Chondrocyte (in vitro differentiated cells): ENCODE measurements at regions not wholly inside any gene's neighbourhood (a gene's known extent, or its start where the extent isn't known, plus 50 kb on each side); places are given as distances from the start of the nearest gene placed in this dataset.

Experiments used
- DNase-seq: peaks from one replicate; pipeline ENCODE4 v3.0.0; 2021; ENCODE audit warnings: mixed read lengths, low spot score
- H3K27ac Mint-ChIP-seq: one replicate; pipeline ENCODE4 v1.8.0; 2021; ENCODE audit warnings: mild to moderate bottlenecking, moderate library complexity, mixed read lengths; ENCODE audit not compliant: unreplicated experiment
- H3K27me3 Mint-ChIP-seq: 2 replicates; pipeline ENCODE4 v1.8.0; 2021; ENCODE audit warnings: low read depth, mixed read lengths
- H3K36me3 Mint-ChIP-seq: 2 replicates; pipeline ENCODE4 v1.8.0; 2021; ENCODE audit warnings: low read depth, mixed read lengths
- H3K4me1 Mint-ChIP-seq: 2 replicates; pipeline ENCODE4 v1.8.0; 2021; ENCODE audit warnings: low read depth, mild to moderate bottlenecking, mixed read lengths
- H3K4me3 Mint-ChIP-seq: one replicate; pipeline ENCODE4 v1.8.0; 2021; ENCODE audit warnings: mild to moderate bottlenecking, moderate library complexity, mixed read lengths; ENCODE audit not compliant: unreplicated experiment
- H3K9me3 Mint-ChIP-seq: 2 replicates; pipeline ENCODE4 v1.8.0; 2021; ENCODE audit warnings: low read depth, mixed read lengths
- CTCF ChIP-seq: fragments of 200-600 bp; sonication (generic); IDR thresholded peaks from 2 replicates; pipeline ENCODE4 v1.5.0; 2021; ENCODE audit warnings: antibody characterized with exemption, mild to moderate bottlenecking, moderate library complexity

GRCh38 chr6:22468256-22468965, 101.0 kb upstream of the HDGFL1 start:
- Mint-ChIP-seq H3K36me3 (peaks cover 4% of the 10 kb centered on the region), H3K27me3 (no peaks in the 10 kb centered on the region), H3K9me3 (peaks cover 3% of the 10 kb centered on the region), H3K27ac (peak overlapping the region; percentile 68), H3K4me3 (no peak overlapping the region), H3K4me1 (peaks cover 38% of the 10 kb centered on the region)
- TF ChIP-seq CTCF: no peak
- DNase-seq: no peak

- Mint-ChIP-seq H3K27me3 (no peaks in the 10 kb centered on the region), H3K27ac (peak overlapping the region; percentile 47), H3K36me3 (no peaks in the 10 kb centered on the region)
Measured at GRCh38 chr6:22470454-22471131, 98.8 kb upstream of the HDGFL1 start.

GRCh38 chr6:22471132-22471690, 98.2 kb upstream of the HDGFL1 start:
- Mint-ChIP-seq H3K27ac (peak overlapping the region; percentile 47), H3K27me3 (no peaks in the 10 kb centered on the region)

More at GRCh38 chr6:22470454-22471131, 98.8 kb upstream of the HDGFL1 start:
- no peak for TF ChIP-seq CTCF
- no peak for DNase-seq
- H3K4me3 Mint-ChIP-seq: no peak overlapping the region
- H3K4me1 Mint-ChIP-seq: peaks cover 38% of the 10 kb centered on the region
- no peaks in the 10 kb centered on the region for H3K9me3 Mint-ChIP-seq

GRCh38 chr6:22471746-22472145, 97.6 kb upstream of the HDGFL1 start:
- H3K27ac Mint-ChIP-seq: peak overlapping the region; percentile 58
- no peaks in the 10 kb centered on the region for H3K27me3 Mint-ChIP-seq
- no peak for DNase-seq
- no peaks in the 10 kb centered on the region for H3K9me3 Mint-ChIP-seq
- H3K4me1 Mint-ChIP-seq: peaks cover 43% of the 10 kb centered on the region
- H3K4me3 Mint-ChIP-seq: no peak overlapping the region
- TF ChIP-seq CTCF: no peak
- no peaks in the 10 kb centered on the region for H3K36me3 Mint-ChIP-seq

More at GRCh38 chr6:22471132-22471690, 98.2 kb upstream of the HDGFL1 start:
- peak; percentile 69 for TF ChIP-seq CTCF
- Mint-ChIP-seq H3K4me1 (peaks cover 38% of the 10 kb centered on the region), H3K9me3 (no peaks in the 10 kb centered on the region), H3K36me3 (no peaks in the 10 kb centered on the region), H3K4me3 (no peak overlapping the region)
- DNase-seq: no peak

GRCh38 chr6:22473991-22474682, 95.2 kb upstream of the HDGFL1 start:
- H3K4me3 Mint-ChIP-seq: no peak overlapping the region
- H3K27me3 Mint-ChIP-seq: no peaks in the 10 kb centered on the region
- H3K36me3 Mint-ChIP-seq: no peaks in the 10 kb centered on the region
- no peaks in the 10 kb centered on the region for H3K9me3 Mint-ChIP-seq
- TF ChIP-seq CTCF: no peak
- no peak for DNase-seq
- no peak overlapping the region for H3K27ac Mint-ChIP-seq
- peaks cover 32% of the 10 kb centered on the region for H3K4me1 Mint-ChIP-seq
